Fibroblast of skin of left quadriceps (primary cell): ENCODE measurements at regions not wholly inside any gene's neighbourhood (a gene's known extent, or its start where the extent isn't known, plus 50 kb on each side); places are given as distances from the start of the nearest gene placed in this dataset.

Experiments
- DNase-seq, 2 experiments: peaks; one replicate each; pipeline ENCODE4 v3.0.0-alpha.2; 2013; ENCODE audit warnings: low read depth in 2 of 2

- no peak for DNase-seq
Measured at GRCh38 chr5:165783024-165783423, 2277.6 kb downstream of the MAT2B start.

GRCh38 chr5:165786073-165786472, 2280.7 kb downstream of the MAT2B start:
- no peak for DNase-seq

GRCh38 chr5:165795073-165795472, 2289.7 kb downstream of the MAT2B start:
- DNase-seq: no peak

- DNase-seq: no peak
Measured at GRCh38 chr5:165805756-165806155, 2300.3 kb downstream of the MAT2B start.

- DNase-seq: no peak
Measured at GRCh38 chr5:165808335-165808734, 2302.9 kb downstream of the MAT2B start.

GRCh38 chr5:165809914-165810313, 2304.5 kb downstream of the MAT2B start:
- DNase-seq: no peak

GRCh38 chr5:165829504-165829903, 2324.1 kb downstream of the MAT2B start:
- no peak for DNase-seq

GRCh38 chr5:165834891-165835290, 2329.5 kb downstream of the MAT2B start:
- no peak for DNase-seq

GRCh38 chr5:165836046-165836445, 2330.6 kb downstream of the MAT2B start:
- no peak for DNase-seq

- DNase-seq: no peak
Measured at GRCh38 chr5:165837286-165837685, 2331.9 kb downstream of the MAT2B start.

GRCh38 chr5:165844571-165844970, 2339.2 kb downstream of the MAT2B start:
- no peak for DNase-seq

- no peak for DNase-seq
Measured at GRCh38 chr5:165858118-165858517, 2352.7 kb downstream of the MAT2B start.

GRCh38 chr5:165859251-165859650, 2353.8 kb downstream of the MAT2B start:
- DNase-seq: no peak

GRCh38 chr5:165863239-165863638, 2357.8 kb downstream of the MAT2B start:
- no peak for DNase-seq

GRCh38 chr5:165871291-165871690, 2365.9 kb downstream of the MAT2B start:
- DNase-seq: no peak

GRCh38 chr5:165874851-165875250, 2369.4 kb downstream of the MAT2B start:
- no peak for DNase-seq

GRCh38 chr5:165876538-165876937, 2371.1 kb downstream of the MAT2B start:
- DNase-seq: no peak

- DNase-seq: no peak
Measured at GRCh38 chr5:165877475-165877874, 2372.1 kb downstream of the MAT2B start.

- no peak for DNase-seq
Measured at GRCh38 chr5:165881259-165881658, 2375.8 kb downstream of the MAT2B start.

GRCh38 chr5:165882099-165882498, 2376.7 kb downstream of the MAT2B start:
- DNase-seq: no peak

GRCh38 chr5:165885623-165886350, 2380.4 kb downstream of the MAT2B start:
- DNase-seq: no peak

- no peak for DNase-seq
Measured at GRCh38 chr5:165887147-165887546, 2381.7 kb downstream of the MAT2B start.

GRCh38 chr5:165892383-165892782, 2387.0 kb downstream of the MAT2B start:
- no peak for DNase-seq

GRCh38 chr5:165894916-165895315, 2389.5 kb downstream of the MAT2B start:
- DNase-seq: no peak
